NCI-H2107 treated with DMSO at 0.1 percent for 48 hours (cell line): ENCODE measurements at regions not wholly inside any gene's neighbourhood (a gene's known extent, or its start where the extent isn't known, plus 50 kb on each side); places are given as distances from the start of the nearest gene placed in this dataset.
"Not testable (repeated sequence)": the region's sequence is repeated elsewhere in the genome, so short reads cannot be mapped to it uniquely, and the experiment has no call there.

Experiments used
- DNase-seq: peaks from one replicate; lab custom pipeline; 2025; ENCODE audit not compliant: unreplicated experiment; lab: John Stamatoyannopoulos, UW

- no peak for DNase-seq
Measured at GRCh38 chr10:8840356-8840755, 785.9 kb downstream of the GATA3 start.

DNA sequence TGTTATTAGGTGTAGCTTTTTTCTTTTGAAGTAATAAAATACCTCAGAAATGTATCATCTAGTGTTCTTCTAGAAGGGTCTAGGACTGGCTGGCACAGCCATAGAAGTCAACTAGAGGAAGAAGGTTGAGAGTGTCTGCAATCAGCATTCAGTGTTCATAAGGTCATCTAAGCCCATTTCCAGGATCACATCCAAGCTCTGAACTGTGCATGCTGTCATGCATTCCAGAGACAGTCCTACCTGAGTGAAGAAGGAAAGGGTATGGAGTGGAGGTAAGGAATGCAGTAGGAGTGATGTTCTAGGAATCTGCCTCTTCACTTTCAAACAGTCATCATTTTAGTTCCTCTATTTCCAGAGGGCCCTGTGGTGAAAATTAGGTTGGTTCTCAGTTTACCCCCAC, 789.7 kb downstream of the GATA3 start:
- no peak for DNase-seq

GRCh38 chr10:8852546-8852945, 798.1 kb downstream of the GATA3 start:
- no peak for DNase-seq

DNA sequence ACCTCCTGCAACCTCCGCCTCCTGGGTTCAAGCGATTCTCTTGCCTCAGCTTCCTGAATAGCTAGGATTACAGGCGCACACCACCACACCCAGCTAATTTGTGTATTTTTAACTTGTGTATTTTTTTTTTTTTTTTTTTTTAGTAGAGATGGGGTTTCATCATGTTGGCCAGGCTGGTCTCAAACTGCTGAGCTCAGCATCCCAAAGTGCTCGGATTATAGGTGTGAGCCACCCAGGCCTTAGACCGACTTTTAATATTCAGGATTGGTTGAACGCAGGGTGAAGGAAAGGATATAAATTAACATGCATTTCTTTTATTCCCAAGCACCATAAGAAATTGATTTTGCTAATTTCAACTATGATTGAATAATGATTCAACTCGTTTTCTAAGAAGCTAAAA, 798.6 kb downstream of the GATA3 start:
- no peak for DNase-seq

GRCh38 chr10:8868924-8869323, 814.4 kb downstream of the GATA3 start:
- DNase-seq: not testable (repeated sequence)

GRCh38 chr10:8873310-8873709, 818.8 kb downstream of the GATA3 start:
- no peak for DNase-seq

DNA sequence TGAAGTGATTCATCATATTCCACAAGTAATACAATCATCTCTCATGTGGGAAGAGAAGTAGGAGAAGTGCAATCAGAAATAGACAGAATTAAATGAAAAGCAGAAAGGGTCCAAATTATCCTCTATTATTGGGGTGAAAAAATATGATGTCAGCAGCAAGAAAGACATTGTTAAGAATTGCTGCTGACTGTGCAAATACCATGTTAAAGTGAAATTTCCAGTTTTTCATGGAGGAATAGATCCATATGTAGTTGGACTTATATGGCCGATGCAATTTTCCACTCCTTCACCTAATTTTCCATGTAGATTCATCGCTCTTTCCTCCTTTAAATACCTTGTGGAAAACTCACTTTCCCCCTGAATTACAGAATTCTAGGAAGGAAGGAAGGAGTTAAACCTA, 819.8 kb downstream of the GATA3 start:
- DNase-seq: no peak

GRCh38 chr10:8874972-8875371, 820.5 kb downstream of the GATA3 start:
- no peak for DNase-seq

DNA sequence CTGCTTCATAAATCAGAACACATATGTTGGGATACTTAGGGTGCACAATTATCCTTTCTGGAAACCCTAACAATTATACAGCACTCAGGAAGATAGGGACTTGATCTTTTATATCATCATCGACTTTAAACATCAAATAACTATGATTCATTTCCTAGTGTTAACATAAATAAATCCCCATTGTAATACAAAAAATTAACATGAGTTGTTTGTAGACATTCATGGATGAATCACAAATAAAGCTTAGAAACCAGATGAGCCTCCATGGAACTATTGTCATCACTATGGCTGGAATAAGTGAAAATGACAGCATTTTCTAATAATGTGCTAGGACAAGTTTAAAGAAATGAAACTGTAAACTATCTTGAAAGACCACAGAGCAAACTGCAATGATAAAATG, 821.7 kb downstream of the GATA3 start:
- no peak for DNase-seq

- DNase-seq: no peak
Measured at GRCh38 chr10:8889538-8889937, 835.0 kb downstream of the GATA3 start.

DNA sequence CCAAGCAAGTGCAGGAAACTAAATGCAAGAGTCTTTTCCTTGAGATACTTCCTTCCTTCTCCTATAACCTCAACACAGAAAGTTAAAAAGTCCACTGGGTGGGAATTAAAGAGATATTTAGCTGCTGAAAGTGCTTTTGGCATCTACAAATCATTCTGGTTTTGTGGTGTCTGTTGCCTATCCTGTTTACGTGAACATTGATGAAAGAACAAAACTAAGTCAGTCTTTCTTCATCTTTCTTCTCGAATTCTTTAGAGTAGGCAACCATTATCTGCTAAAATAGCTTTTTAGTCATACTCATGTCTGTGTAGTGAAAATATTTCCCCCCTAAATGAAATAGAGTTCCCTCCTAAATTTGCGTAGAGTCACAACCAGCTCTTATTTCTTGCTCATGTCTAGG, 838.6 kb downstream of the GATA3 start:
- DNase-seq: no peak

GRCh38 chr10:8894148-8894547, 839.7 kb downstream of the GATA3 start:
- no peak for DNase-seq

DNA sequence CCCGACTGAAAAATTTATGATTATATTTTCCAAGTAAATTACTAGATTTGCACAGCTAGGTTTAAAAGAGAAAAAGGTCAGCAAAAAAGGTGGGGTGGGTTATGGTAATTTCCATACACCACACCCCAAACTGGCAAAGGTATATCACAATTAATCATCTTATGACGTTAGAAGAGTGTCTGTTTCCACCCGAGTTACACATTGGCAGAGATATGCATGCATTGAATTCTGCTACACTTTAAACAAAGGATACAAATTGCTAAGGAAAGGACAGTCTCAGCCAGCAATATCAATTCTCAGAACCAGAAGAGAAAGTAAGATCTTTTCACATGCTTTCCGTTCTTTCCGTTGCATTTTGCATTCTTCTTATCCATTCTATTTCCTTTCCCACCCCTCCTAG, 843.3 kb downstream of the GATA3 start:
- DNase-seq: no peak

DNA sequence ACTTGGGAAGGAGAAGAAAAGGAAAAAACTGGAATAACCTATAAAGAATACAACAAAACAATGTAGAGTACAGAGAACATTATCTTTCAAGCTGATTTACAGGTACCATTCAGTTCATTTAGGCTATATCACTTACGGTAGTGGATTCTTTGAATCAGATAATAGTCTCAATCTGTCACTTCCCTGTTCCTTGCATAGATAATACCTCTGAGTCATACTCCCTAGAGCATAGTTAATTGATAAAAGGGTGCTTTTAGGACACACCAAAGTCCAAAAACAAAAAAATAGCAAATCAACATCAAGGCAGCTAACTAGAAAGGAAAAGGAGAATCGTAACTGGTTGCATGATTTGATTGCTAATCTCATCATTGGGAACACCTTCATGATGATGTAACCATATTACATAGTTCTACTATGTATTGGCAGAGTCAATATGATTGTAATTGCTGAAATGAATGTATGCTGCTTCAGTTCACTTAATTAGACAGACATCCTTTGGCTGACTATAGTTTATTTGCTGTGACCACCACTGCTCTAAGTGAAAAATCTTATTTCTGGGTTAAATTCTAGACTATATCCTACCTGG, 844.4 kb downstream of the GATA3 start:
- DNase-seq: no peak

DNA sequence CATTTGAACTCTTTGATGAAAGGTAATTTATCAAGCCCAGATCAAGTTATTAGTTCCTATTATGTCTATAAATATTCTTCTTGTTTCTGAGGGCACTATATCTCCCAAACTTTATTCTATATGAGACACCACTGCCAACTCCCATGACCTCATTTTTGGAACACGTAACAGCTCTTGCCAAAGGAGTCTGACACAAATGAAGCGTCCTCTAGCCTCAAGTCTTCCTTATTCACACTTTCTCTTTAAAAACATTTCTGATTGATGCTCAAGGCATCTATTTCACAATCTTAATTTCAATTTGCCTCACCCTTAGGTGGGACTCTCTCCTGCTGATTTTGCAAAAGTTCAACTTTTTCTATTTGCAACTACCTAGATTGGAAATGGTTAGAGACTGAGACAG, 848.4 kb downstream of the GATA3 start:
- DNase-seq: no peak

DNA sequence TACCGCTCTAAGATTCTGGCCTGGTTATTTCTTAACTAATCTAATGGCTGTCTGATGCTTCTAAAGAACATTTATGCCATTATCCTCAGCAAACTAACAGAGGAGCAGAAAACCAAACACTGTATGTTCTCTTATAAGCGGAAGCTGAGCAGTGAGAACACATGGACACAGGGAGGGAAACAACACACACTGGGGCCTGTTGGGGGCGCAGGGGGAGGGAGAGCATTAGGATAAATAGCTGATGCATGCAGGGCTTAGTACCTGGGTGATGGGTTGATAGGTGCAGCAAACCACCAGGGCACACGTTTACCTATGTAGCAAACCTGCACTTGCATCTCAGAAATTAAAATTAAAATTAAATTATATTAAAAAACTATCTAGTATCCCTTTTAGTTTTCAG, 853.5 kb downstream of the GATA3 start:
- DNase-seq: no peak

DNA sequence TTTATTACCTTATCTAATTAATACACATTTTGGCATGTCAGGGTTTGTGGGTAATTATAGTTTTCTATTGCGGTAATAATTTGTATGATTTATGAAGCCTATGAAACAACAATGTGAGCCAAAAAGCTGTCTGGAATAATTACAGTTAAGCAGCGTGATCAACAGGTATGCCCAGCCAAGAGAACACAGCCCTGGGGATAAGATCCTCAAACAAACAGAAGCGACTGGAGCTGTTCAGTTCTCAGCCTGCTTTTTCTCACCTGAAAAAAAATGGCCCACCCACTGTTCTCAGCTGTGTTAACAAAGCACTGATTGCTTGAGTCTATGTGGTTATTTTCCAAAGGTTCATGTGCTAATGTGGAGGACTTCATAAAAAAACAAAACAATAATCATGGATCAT, 855.8 kb downstream of the GATA3 start:
- no peak for DNase-seq

GRCh38 chr10:8911032-8911431, 856.5 kb downstream of the GATA3 start:
- no peak for DNase-seq

DNA sequence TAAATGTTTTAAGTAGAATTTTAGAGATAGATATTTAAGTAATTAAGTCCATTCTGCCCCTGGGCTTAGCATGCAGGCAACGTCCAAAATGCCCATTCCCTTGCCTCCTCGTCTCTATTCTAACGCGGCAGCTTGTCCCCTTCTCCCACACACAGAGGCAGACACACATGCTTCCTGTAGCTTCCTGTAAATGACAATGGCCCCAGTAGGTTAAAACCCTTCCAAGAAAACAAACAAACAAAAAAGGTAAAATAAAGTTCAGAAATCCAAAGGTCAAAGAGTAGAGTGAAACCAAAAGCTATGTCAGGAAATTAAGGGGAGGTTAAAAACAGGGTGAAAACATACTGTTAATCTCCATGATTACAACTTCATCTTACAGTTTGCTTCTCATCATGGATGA, 857.6 kb downstream of the GATA3 start:
- no peak for DNase-seq

DNA sequence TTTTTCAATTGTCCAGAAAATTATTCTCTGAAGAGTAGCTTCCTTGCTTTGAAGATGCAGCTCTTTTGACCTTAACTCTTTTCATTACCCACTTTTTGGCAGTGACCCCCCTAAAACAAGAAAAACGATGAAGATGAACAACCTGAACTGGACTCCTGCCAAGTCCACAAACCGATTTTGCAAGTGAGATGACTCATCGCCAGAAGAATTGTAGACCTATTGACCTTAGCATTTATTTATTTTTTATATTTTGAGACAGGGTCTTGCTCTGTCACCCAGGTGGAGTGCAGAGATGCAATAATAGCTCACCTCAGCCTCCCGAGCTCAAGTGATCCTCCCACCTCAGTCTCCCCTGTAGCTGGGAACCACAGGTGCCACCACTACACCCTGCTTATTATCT, 859.2 kb downstream of the GATA3 start:
- no peak for DNase-seq

DNA sequence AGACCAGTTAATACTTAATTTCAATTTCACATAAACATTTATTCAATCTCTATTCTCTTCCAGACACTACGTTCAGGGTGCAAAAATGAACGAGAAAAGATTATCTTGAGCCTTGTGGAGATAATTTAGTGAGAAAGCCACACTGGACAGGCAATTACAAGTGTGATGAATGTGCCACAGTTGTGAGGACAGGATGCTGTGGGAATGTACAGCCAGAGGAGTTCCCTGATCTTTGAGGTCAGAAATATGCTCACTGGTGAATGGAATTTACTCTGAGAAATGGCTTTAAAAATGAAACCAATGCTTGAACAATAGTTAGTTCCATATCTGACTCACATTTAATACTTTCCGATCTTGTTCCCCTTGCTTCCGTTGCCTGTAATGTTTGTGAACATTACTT, 864.8 kb downstream of the GATA3 start:
- DNase-seq: no peak

DNA sequence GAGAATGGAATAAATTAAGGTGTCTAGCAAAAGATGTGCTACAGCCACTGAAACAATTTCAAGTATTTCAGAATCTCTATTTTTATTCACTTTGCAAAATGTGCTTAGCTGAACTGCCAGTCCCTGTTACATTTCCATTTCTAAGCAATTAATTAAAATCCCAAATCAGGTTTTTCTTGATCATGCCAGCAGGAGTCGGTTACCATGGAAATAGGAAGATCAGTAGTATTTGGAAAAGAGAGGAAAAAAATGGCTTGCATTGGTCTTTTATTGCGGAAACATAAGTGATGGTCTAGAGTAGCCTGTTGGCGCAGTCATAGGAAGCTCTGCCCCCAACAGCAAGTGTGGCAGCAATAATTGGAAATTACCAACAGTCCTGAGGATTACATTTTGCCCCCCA, 867.1 kb downstream of the GATA3 start:
- DNase-seq: no peak

GRCh38 chr10:8923096-8923495, 868.6 kb downstream of the GATA3 start:
- DNase-seq: no peak

- DNase-seq: no peak
Measured at GRCh38 chr10:8927705-8928104, 873.2 kb downstream of the GATA3 start.
